H1 (cell line): ENCODE measurements at regions not wholly inside any gene's neighbourhood (a gene's known extent, or its start where the extent isn't known, plus 50 kb on each side); places are given as distances from the start of the nearest gene placed in this dataset.

Experiments used
- CTCF ChIA-PET: fragments of 300-600 bp; sonication (Branson Sonifier 250); formaldehyde crosslinking; loops from one replicate; lab custom pipeline; 2021; ENCODE audit not compliant: partially characterized antibody; lab: Charles Lee
- POLR2A ChIA-PET: fragments of 300-600 bp; sonication (Branson Sonifier 250); formaldehyde crosslinking; loops from one replicate; lab custom pipeline; 2021; ENCODE audit warnings: inconsistent platforms; ENCODE audit not compliant: partially characterized antibody; lab: Charles Lee
- DNase-seq, 2 experiments: peaks; one replicate each; pipeline versions ENCODE4 v3.0.0 to v3.0.0-alpha.2; 2010 to 2022; ENCODE audit warnings: low spot score in 2 of 2, low read depth in 1 of 2, mixed read lengths in 1 of 2
- FAIRE-seq: peaks from 2 replicates; lab custom pipeline; 2011; peaks lifted over from hg19 to GRCh38; lab: Jason Lieb, UNC
- H2AFZ ChIP-seq: 2 replicates; pipeline ENCODE4 v1.8.1; 2012; ENCODE audit warnings: low read length, inconsistent platforms
- H2AK5ac ChIP-seq: 2 replicates; pipeline ENCODE4 v1.6.1; 2013; ENCODE audit warnings: low read depth, low read length
- H2BK120ac ChIP-seq: replicated peaks from 2 replicates; pipeline ENCODE3; 2013; ENCODE audit warnings: low read depth, low read length, inconsistent platforms
- H2BK12ac ChIP-seq: 2 replicates; pipeline ENCODE4 v1.6.1; 2013; ENCODE audit warnings: low read depth, low read length
- H2BK15ac ChIP-seq: 2 replicates; pipeline ENCODE4 v1.6.1; 2013; ENCODE audit warnings: low read length
- H2BK20ac ChIP-seq: 2 replicates; pipeline ENCODE4 v1.6.1; 2013; ENCODE audit warnings: low read length
- H2BK5ac ChIP-seq: 2 replicates; pipeline ENCODE4 v1.6.1; 2013; ENCODE audit warnings: low read depth, low read length
- H3K14ac ChIP-seq: 2 replicates; pipeline ENCODE4 v1.6.1; 2013; ENCODE audit warnings: inconsistent platforms; ENCODE audit not compliant: insufficient read length
- H3K18ac ChIP-seq: 2 replicates; pipeline ENCODE4 v1.6.1; 2013; ENCODE audit warnings: low read length; ENCODE audit errors: extremely low read depth
- H3K23ac ChIP-seq: 2 replicates; pipeline ENCODE4 v1.6.1; 2013; ENCODE audit warnings: inconsistent platforms; ENCODE audit not compliant: insufficient read length
- H3K23me2 ChIP-seq: 2 replicates; pipeline ENCODE4 v1.6.1; 2013; ENCODE audit warnings: low read depth, low read length
- H3K27ac ChIP-seq: 2 replicates; pipeline ENCODE4 v1.6.1; 2011; ENCODE audit warnings: low read depth, low read length, inconsistent platforms
- H3K27me3 ChIP-seq, 4 experiments: replicated peaks in 1 of 4; 1 replicate in 1 of 4; 2 replicates in 3 of 4; pipeline versions ENCODE4 v1.6.1 to v1.8.1; 2011 to 2013; ENCODE audit warnings: low read length in 3 of 4, mild to moderate bottlenecking in 3 of 4, inconsistent platforms in 2 of 4, mixed read lengths in 2 of 4, moderate library complexity in 1 of 4; ENCODE audit not compliant: control insufficient read depth in 3 of 4, insufficient read depth in 3 of 4; ENCODE audit errors: extremely low read depth in 1 of 4
- H3K36me3 ChIP-seq, 4 experiments: 2 replicates each; pipeline versions ENCODE4 v1.6.1 to v1.8.1; 2011 to 2013; ENCODE audit warnings: mild to moderate bottlenecking in 4 of 4, low read length in 3 of 4, moderate library complexity in 2 of 4, control low read depth in 1 of 4, inconsistent platforms in 1 of 4; ENCODE audit not compliant: insufficient read depth in 4 of 4, control insufficient read depth in 2 of 4
- H3K4ac ChIP-seq: replicated peaks from 2 replicates; pipeline ENCODE3; 2013; ENCODE audit warnings: low read length, low read depth, mixed read lengths, inconsistent platforms; ENCODE audit not compliant: insufficient read length
- H3K4me1 ChIP-seq, 4 experiments: replicated peaks in 1 of 4; 1 replicate in 1 of 4; 2 replicates in 3 of 4; pipeline versions ENCODE4 v1.6.1 to v1.8.1; 2011 to 2013; ENCODE audit warnings: low read length in 3 of 4, inconsistent platforms in 2 of 4, mixed read lengths in 1 of 4; ENCODE audit not compliant: insufficient read depth in 4 of 4, control insufficient read depth in 3 of 4
- H3K4me2 ChIP-seq, 2 experiments: 2 replicates each; pipeline versions ENCODE4 v1.6.1 to v1.8.1; 2011 to 2013; ENCODE audit warnings: low read depth in 2 of 2, low read length in 2 of 2, control low read depth in 1 of 2, inconsistent platforms in 1 of 2, mild to moderate bottlenecking in 1 of 2; ENCODE audit not compliant: insufficient read depth in 1 of 2
- H3K4me3 ChIP-seq, 4 experiments: fragments of 200-600, 300-600 bp in 1 of 4; sonication (generic), shearing (Covaris generic), sonication (Bioruptor Twin) in 1 of 4; 2 replicates each; pipeline versions ENCODE4 v1.5.1 to v1.8.1; 2011 to 2016; ENCODE audit warnings: low read length in 4 of 4, low read depth in 3 of 4, control low read depth in 2 of 4, inconsistent platforms in 2 of 4, mild to moderate bottlenecking in 2 of 4, mixed read lengths in 1 of 4, moderate library complexity in 1 of 4; ENCODE audit not compliant: insufficient read depth in 2 of 4; ENCODE audit errors: extremely low read depth in 1 of 4
- H3K56ac ChIP-seq: replicated peaks from 2 replicates; pipeline ENCODE3; 2013; ENCODE audit warnings: low read depth, mild to moderate bottlenecking, mixed read lengths, low read length, inconsistent platforms; ENCODE audit not compliant: insufficient read length
- H3K79me1 ChIP-seq: 2 replicates; pipeline ENCODE4 v1.6.1; 2013; ENCODE audit warnings: low read depth, low read length, control low read depth
- H3K79me2 ChIP-seq, 2 experiments: 2 replicates each; pipeline versions ENCODE4 v1.6.1 to v1.8.1; 2012 to 2013; ENCODE audit warnings: low read length in 2 of 2, mild to moderate bottlenecking in 2 of 2, inconsistent platforms in 1 of 2; ENCODE audit not compliant: insufficient read depth in 2 of 2, control insufficient read depth in 1 of 2
- H3K9ac ChIP-seq, 4 experiments: replicated peaks in 1 of 4; 1 replicate in 1 of 4; 2 replicates in 3 of 4; pipeline versions ENCODE4 v1.6.1 to v1.8.1; 2011 to 2013; ENCODE audit warnings: low read depth in 3 of 4, low read length in 3 of 4, control low read depth in 2 of 4, mild to moderate bottlenecking in 2 of 4, moderate library complexity in 2 of 4, inconsistent platforms in 1 of 4; ENCODE audit errors: extremely low read depth in 1 of 4
- H3K9me3 ChIP-seq, 2 experiments: 2 replicates each; pipeline versions ENCODE4 v1.6.1 to v1.8.1; 2012 to 2013; ENCODE audit warnings: mild to moderate bottlenecking in 2 of 2, moderate library complexity in 2 of 2, control low read depth in 1 of 2, inconsistent platforms in 1 of 2, low read depth in 1 of 2, low read length in 1 of 2, mixed read lengths in 1 of 2; ENCODE audit not compliant: insufficient read depth in 2 of 2
- H4K20me1 ChIP-seq, 2 experiments: replicated peaks in 1 of 2; 2 replicates each; pipeline versions ENCODE3 to v1.8.1; 2011 to 2013; ENCODE audit warnings: inconsistent platforms in 2 of 2, low read length in 2 of 2, mild to moderate bottlenecking in 1 of 2; ENCODE audit not compliant: insufficient read depth in 2 of 2, control insufficient read depth in 1 of 2
- H4K5ac ChIP-seq: 2 replicates; pipeline ENCODE4 v1.6.1; 2013; ENCODE audit warnings: low read length, low read depth, mixed read lengths, inconsistent platforms; ENCODE audit not compliant: insufficient read length
- H4K8ac ChIP-seq: 2 replicates; pipeline ENCODE4 v1.8.0; 2013; ENCODE audit warnings: mild to moderate bottlenecking, moderate library complexity, low read length, inconsistent platforms; ENCODE audit not compliant: insufficient read depth; ENCODE audit errors: extremely low read depth
- H4K91ac ChIP-seq: replicated peaks from 2 replicates; pipeline ENCODE3; 2013; ENCODE audit warnings: low read length, mixed read lengths, inconsistent platforms; ENCODE audit not compliant: insufficient read length
- ASH2L ChIP-seq: fragments of 200-600, 300-600 bp; sonication (generic); IDR thresholded peaks from one replicate; pipeline ENCODE4 v1.7.1; 2017; ENCODE audit warnings: low read length
- BRCA1 ChIP-seq: IDR thresholded peaks from 2 replicates; pipeline ENCODE4 v1.6.1; 2012; ENCODE audit warnings: low read depth, low read length, improper control_type of control experiment
- GABPA ChIP-seq: IDR thresholded peaks from 2 replicates; pipeline ENCODE4 v1.6.1; 2011; ENCODE audit warnings: mild to moderate bottlenecking, low read length, moderate library complexity, borderline replicate concordance; ENCODE audit not compliant: insufficient read depth
- WGBS, 2 experiments: shearing (Covaris generic) in 1 of 2; methylation state at CpG; one replicate each; pipeline versions ENCODE4 v1.1.6 to v1.1.7; 2013 to 2015; ENCODE audit warnings: low lambda C conversion rate in 2 of 2, mixed read lengths in 2 of 2, inconsistent platforms in 1 of 2, low coverage in 1 of 2, missing lambda C conversion rate in 1 of 2; ENCODE audit not compliant: insufficient replicate concordance in 2 of 2, insufficient coverage in 1 of 2, insufficient read length in 1 of 2; ENCODE audit errors: extremely low coverage in 1 of 2, missing lambda C conversion rate in 1 of 2; 5-methylcytosine and 5-hydroxymethylcytosine counted together
- TF ChIP-seq, protein P1 (sequence below): IDR thresholded peaks from 2 replicates; pipeline ENCODE4 v1.6.1; 2011; ENCODE audit warnings: low read length, improper control_type of control experiment

DNA sequence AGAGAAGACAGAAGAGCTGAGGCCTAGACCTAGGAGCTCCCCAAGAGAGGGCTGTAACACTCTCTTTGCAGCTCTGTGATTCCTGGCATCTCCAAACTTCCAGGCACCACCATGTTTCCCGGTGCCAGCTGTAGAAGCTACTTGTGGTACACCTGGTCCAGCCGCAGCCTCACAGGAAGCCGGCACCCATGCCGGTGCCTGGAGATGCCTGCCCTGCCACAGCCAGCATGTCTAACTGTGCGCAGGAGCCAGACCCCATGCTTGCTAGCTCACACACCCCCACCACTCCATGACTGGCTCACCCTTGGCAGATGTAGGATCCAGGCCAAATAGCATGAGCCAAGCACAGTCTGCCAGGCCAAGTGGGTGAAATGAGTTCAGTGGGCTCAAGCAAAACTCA is 211.7 kb upstream of the GNAI1 start:
- CTCF ChIA-PET: no interaction called here
- TF ChIP-seq BRCA1 (no peak), GABPA (no peak), ASH2L (no peak)
- TF ChIP-seq, protein P1, sequence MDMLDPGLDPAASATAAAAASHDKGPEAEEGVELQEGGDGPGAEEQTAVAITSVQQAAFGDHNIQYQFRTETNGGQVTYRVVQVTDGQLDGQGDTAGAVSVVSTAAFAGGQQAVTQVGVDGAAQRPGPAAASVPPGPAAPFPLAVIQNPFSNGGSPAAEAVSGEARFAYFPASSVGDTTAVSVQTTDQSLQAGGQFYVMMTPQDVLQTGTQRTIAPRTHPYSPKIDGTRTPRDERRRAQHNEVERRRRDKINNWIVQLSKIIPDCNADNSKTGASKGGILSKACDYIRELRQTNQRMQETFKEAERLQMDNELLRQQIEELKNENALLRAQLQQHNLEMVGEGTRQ: no peak

More for the DNA sequence above, 211.7 kb upstream of the GNAI1 start:
- no peak overlapping the region for H2BK12ac ChIP-seq
- H3K56ac ChIP-seq: no peak overlapping the region
- no peak overlapping the region for H4K91ac ChIP-seq
- H3K79me2 ChIP-seq: no peaks in the 10 kb centered on the region
- DNase-seq (no peak), FAIRE-seq (no peak)
- no peaks in the 10 kb centered on the region for H4K20me1 ChIP-seq
- H2BK120ac ChIP-seq: no peak overlapping the region
- no peak overlapping the region for H2AK5ac ChIP-seq
- POLR2A ChIA-PET: no interaction called here
- H3K4ac ChIP-seq: no peak overlapping the region
- H2BK15ac ChIP-seq: no peak overlapping the region
- no peaks in the 10 kb centered on the region for H3K36me3 ChIP-seq
- no peaks in the 10 kb centered on the region for H3K27me3 ChIP-seq
- no peak overlapping the region for H3K9ac ChIP-seq
- H3K23me2 ChIP-seq: no peaks in the 10 kb centered on the region
- H3K18ac ChIP-seq: no peak overlapping the region
- no peak overlapping the region for H4K8ac ChIP-seq
- no peak overlapping the region for H4K5ac ChIP-seq
- H3K4me1 ChIP-seq: no peaks in the 10 kb centered on the region
- H3K79me1 ChIP-seq: no peaks in the 10 kb centered on the region
- H2BK5ac ChIP-seq: no peak overlapping the region; the same call in 1 of the 2 replicates
- H3K27ac ChIP-seq: no peak overlapping the region
- no peak overlapping the region for H3K14ac ChIP-seq
- no peak overlapping the region for H2AFZ ChIP-seq
- 97% methylated on average over 5 of the region's 5 CpGs; no CpG with 5 or more reads in 1 of the 2 experiments for WGBS, 2 experiments
- no peaks in the 10 kb centered on the region for H3K9me3 ChIP-seq
- no peak overlapping the region for H2BK20ac ChIP-seq
- no peak overlapping the region for H3K23ac ChIP-seq
- no peak overlapping the region for H3K4me3 ChIP-seq
- H3K4me2 ChIP-seq: no peak overlapping the region
